ENCODE measurements at regions not wholly inside any gene's neighbourhood (a gene's known extent, or its start where the extent isn't known, plus 50 kb on each side); places are given as distances from the start of the nearest gene placed in this dataset.

GRCh38 chr16:66315210-66315825 is 51.2 kb upstream of the CDH5 start:
- ChIA-PET CTCF (interaction anchor here (0.6 kb wide), 1 partner anchor 40 kb away, joined by 3 read pairs; no protein-coding TSS in a partner anchor), POLR2A (no interaction called here)

DNA sequence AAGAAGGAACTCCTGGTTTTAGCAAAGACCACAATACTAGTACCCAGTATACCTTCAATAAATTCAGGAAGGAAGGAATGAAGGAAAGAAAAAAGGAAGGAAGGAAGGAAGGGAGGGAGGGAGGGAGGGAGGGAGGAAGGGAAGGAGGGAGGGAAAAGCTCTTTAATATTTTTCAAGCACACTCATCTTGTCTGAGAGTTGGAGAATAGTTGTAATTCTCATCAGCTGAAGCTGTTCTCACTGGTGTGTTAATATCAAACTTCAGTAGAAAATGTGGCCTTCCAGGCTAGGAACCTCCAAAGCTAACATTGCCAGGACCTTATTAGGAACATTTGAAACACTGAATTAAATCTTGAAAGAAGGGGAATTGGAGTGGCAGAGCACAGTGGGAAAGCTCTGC is 55.2 kb upstream of the CDH5 start:
- POLR2A ChIA-PET, result no interaction called here
- CTCF ChIA-PET, result no interaction called here

GRCh38 chr16:66309215-66309807 is 57.2 kb upstream of the CDH5 start:
- POLR2A ChIA-PET, result no interaction called here
- CTCF ChIA-PET, result no interaction called here

DNA sequence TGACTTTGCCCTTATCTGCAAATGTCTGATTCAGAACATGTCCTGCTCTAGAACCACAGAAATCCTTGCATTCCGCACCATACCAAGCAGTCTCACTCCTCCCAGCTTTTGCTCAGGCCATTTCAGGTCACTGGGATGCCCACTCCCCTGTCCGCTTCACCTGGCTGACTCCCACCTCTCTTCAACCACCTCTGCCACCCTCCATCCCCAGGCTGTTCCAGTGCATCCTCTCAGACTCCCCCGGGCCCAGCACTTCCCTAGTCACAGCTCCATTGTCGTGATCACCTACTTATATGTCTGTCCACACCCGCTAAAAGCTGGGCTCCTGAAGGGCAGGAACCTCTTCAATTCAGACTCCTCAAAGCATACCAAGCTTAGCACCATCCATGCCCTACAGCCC is 58.4 kb upstream of the CDH5 start:
- CTCF ChIA-PET, result no interaction called here
- POLR2A ChIA-PET, result no interaction called here

GRCh38 chr16:66306366-66307150 is 59.9 kb upstream of the CDH5 start:
- CTCF ChIA-PET, result no interaction called here
- POLR2A ChIA-PET, result no interaction called here

- CTCF ChIA-PET, result no interaction called here
- POLR2A ChIA-PET, result no interaction called here
These were observed 61.5 kb upstream of the CDH5 start for GRCh38 chr16:66304961-66305360.

- ChIA-PET CTCF (no interaction called here), POLR2A (no interaction called here)
These were observed 62.3 kb upstream of the CDH5 start for GRCh38 chr16:66304151-66304550.

- CTCF ChIA-PET, result no interaction called here
- POLR2A ChIA-PET, result no interaction called here
These were observed 66.0 kb upstream of the CDH5 start for GRCh38 chr16:66300501-66300900.

DNA sequence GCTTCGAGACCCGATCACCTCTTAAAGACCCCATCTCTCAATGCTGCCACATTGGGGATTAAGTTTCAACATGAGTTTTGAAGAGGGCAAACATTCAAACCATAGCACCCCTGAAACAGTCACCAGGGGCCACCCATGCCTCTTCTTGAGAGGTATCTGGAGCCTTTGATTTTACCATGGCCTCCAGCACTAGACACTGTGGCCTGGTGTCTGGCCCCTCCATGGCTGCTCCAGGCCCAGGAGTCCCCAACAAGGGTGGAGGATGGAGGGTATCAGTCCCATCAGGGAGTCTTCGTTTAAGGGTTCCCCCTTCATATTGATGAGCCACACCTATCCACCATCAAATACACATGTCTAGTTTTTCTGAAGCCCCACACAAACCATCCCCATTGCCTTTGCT is 66.5 kb upstream of the CDH5 start:
- POLR2A ChIA-PET, result no interaction called here
- CTCF ChIA-PET, result no interaction called here

GRCh38 chr16:66299349-66299748 is 67.1 kb upstream of the CDH5 start:
- CTCF ChIA-PET, result interaction anchor here (1.3 kb wide), 1 partner anchor 24 kb away, joined by 4 read pairs; no protein-coding TSS in a partner anchor

DNA sequence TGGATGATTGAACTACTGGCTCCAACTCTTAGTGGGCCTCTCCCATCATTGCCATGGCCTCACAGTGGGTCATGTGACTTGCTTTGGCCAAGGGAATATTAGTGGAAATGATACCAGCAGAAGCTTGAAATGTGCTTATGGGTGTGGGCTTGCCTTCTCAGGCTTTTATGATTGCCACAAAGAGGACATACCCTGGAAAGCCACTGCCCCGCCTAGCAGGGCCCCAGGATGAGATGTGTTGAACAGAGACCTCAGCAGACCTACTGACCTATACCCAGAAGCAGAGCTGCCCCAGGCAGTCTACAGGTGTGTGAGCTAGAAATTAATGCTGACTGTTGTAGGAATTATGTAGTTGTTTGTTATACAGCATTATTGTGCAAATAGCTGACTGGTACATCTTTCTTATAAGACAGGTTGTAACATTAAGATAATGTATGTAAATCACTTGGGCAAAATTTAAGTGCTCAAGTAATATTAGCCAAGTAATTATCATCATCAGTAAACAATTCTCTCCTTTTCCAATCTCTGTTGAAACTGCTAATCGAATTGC is 67.8 kb upstream of the CDH5 start:
- ChIA-PET POLR2A (no interaction called here), CTCF (interaction anchor here (1.0 to 1.3 kb wide), 2 partner anchors 22 to 23 kb away, joined by 3 to 4 read pairs; no protein-coding TSS in a partner anchor)

More at GRCh38 chr16:66299349-66299748, 67.1 kb upstream of the CDH5 start:
- POLR2A ChIA-PET, result no interaction called here

DNA sequence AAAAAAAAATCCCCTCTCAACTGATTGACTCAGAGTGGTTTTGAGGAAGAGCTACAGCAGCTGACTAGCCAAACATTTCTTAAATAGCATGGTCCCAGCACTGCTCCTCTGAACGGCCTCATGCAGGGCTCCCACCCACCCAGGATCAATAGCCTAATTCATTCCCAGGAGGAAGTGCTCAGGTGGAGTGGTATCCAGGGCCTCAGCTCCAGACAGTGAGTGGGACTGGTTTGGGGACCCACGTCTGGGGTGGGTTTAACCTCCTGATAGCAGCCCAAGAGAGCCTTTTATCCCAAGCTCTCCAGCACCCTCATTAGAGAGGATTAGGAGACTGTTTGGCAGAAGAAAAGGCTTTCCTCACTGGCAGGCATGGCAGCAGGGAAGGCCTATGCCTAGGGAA is 68.5 kb upstream of the CDH5 start:
- ChIA-PET POLR2A (no interaction called here), CTCF (interaction anchor here (1.0 to 1.3 kb wide), 2 partner anchors 22 to 23 kb away, joined by 3 to 4 read pairs; no protein-coding TSS in a partner anchor)

GRCh38 chr16:66296591-66296990 is 69.9 kb upstream of the CDH5 start:
- ChIA-PET POLR2A (no interaction called here), CTCF (no interaction called here)

- POLR2A ChIA-PET, result no interaction called here
These were observed 70.5 kb upstream of the CDH5 start for GRCh38 chr16:66295761-66296546.

DNA sequence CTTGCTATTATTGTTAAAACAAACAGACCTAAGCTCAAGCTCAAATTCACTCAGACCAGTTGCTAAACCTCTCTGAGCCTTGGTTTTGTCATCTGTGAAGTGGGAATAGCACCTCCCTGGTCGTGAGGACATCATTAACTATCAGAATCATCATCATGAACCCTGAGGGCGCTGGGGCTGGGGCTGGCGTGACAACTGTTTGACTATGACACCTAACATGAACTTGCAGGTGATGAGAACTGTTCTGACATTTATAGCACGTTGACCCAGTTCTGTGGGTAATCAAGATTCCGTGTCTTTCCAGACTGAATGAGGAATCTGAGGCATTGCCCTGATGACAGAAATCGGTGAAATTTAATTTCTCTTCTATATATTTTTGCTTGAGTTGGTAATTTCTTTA is 71.3 kb upstream of the CDH5 start:
- CTCF ChIA-PET, result interaction anchor here (0.6 kb wide), 1 partner anchor 17 kb away, joined by 3 read pairs; no protein-coding TSS in a partner anchor
- POLR2A ChIA-PET, result no interaction called here

More at GRCh38 chr16:66295761-66296546, 70.5 kb upstream of the CDH5 start:
- CTCF ChIA-PET, result no interaction called here

DNA sequence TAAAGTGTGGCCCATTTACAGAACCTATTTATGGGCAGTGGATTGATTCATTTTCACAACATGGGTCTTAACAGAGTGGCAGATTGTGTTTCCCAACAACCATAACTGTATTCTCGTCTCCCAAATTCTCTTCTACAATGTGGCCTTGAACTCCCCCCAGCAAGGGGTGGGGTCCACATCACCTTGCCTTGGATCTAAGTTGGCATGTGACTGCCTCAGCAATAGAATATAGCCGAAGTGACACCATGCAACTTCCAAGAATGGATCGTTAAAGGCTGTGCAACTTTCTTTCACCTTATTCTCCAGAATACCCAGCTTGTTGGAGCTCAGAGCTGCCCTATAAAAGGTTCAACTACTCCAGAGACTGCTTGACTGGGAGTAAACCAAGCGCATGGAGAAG is 72.0 kb upstream of the CDH5 start:
- ChIA-PET CTCF (no interaction called here), POLR2A (no interaction called here)

DNA sequence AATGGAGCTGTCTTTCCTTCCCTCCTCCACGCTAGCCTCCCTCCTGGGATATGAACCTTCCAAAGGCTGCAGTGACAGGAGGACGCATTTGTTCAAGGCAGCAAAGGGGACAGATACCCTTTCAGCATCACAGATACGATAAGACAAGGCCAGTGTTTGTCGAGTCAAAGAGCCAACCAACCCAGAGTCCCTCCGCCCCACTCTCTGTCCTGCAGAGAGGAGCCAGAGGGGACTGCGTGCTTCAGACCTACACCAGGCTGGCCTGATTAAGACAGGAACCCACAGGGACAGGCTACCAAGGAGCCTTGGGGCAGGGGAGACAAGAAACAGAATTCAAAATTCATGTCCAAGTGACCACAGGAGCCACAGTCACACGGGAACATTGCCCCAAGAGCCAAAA is 72.6 kb upstream of the CDH5 start:
- CTCF ChIA-PET, result no interaction called here

GRCh38 chr16:66293207-66293735 is 73.2 kb upstream of the CDH5 start:
- ChIA-PET CTCF (no interaction called here), POLR2A (no interaction called here)

More for the DNA sequence above, 72.6 kb upstream of the CDH5 start:
- POLR2A ChIA-PET, result no interaction called here

GRCh38 chr16:66292241-66292935 is 74.1 kb upstream of the CDH5 start:
- CTCF ChIA-PET, result no interaction called here
- POLR2A ChIA-PET, result no interaction called here
